CD14-positive monocyte (primary cell): ENCODE measurements at regions not wholly inside any gene's neighbourhood (a gene's known extent, or its start where the extent isn't known, plus 50 kb on each side); places are given as distances from the start of the nearest gene placed in this dataset.

Source experiments
- DNase-seq, 3 donors: peaks; one replicate each; pipeline ENCODE4 v3.0.0-alpha.2; 2011 to 2022
- H2AFZ ChIP-seq: 2 replicates; pipeline ENCODE4 v1.6.0; 2012; ENCODE audit warnings: mild to moderate bottlenecking, low read depth, low read length, inconsistent platforms; ENCODE audit not compliant: insufficient read depth, poor library complexity, severe bottlenecking
- H3K27ac ChIP-seq, 2 donors: 1 replicate in 1 of 2; 2 replicates in 1 of 2; pipeline ENCODE4 v1.5.1; 2012 to 2013; ENCODE audit warnings: low read length in 2 of 2, control low read depth in 1 of 2, inconsistent platforms in 1 of 2, low read depth in 1 of 2, mild to moderate bottlenecking in 1 of 2
- H3K27me3 ChIP-seq, 2 donors: one replicate each; pipeline versions ENCODE4 v1.6.0 to v1.6.1; 2011 to 2013; ENCODE audit warnings: low read length in 2 of 2; ENCODE audit not compliant: control insufficient read depth in 2 of 2, insufficient read depth in 2 of 2
- H3K36me3 ChIP-seq, 2 donors: replicated peaks in 1 of 2; 1 replicate in 1 of 2; 2 replicates in 1 of 2; pipeline versions ENCODE4 v1.5.1 to v1.6.1; 2012 to 2013; ENCODE audit warnings: low read length in 2 of 2, control low read depth in 1 of 2, inconsistent platforms in 1 of 2, mild to moderate bottlenecking in 1 of 2; ENCODE audit not compliant: insufficient read depth in 2 of 2, control insufficient read depth in 1 of 2
- H3K4me1 ChIP-seq, 2 donors: 1 replicate in 1 of 2; 2 replicates in 1 of 2; pipeline versions ENCODE4 v1.5.1 to v1.6.1; 2012 to 2013; ENCODE audit warnings: low read length in 2 of 2, control low read depth in 1 of 2, inconsistent platforms in 1 of 2, mild to moderate bottlenecking in 1 of 2, moderate library complexity in 1 of 2; ENCODE audit not compliant: insufficient read depth in 2 of 2, control insufficient read depth in 1 of 2
- H3K4me2 ChIP-seq: replicated peaks from 2 replicates; pipeline ENCODE3; 2012; ENCODE audit warnings: low read length, moderate library complexity, mild to moderate bottlenecking; ENCODE audit not compliant: poor library complexity, severe bottlenecking; ENCODE audit errors: extremely low read depth
- H3K4me3 ChIP-seq, 3 experiments: fragments of 200-600 bp in 1 of 3; sonication (generic) in 1 of 3; replicated peaks in 1 of 3; 1 replicate in 2 of 3; 2 replicates in 1 of 3; pipeline ENCODE4 v1.5.1; 2011 to 2013; ENCODE audit warnings: low read length in 3 of 3, mild to moderate bottlenecking in 3 of 3, control low read depth in 2 of 3, low read depth in 2 of 3, inconsistent platforms in 1 of 3, moderate library complexity in 1 of 3
- H3K79me2 ChIP-seq: 2 replicates; pipeline ENCODE4 v1.6.0; 2012; ENCODE audit warnings: mild to moderate bottlenecking, control low read depth, inconsistent platforms, low read length, moderate library complexity; ENCODE audit not compliant: insufficient read depth
- H3K9ac ChIP-seq: 2 replicates; pipeline ENCODE4 v1.6.0; 2017; ENCODE audit warnings: low read length, mild to moderate bottlenecking; ENCODE audit not compliant: insufficient read depth, poor library complexity, severe bottlenecking
- H3K9me3 ChIP-seq, 2 donors: replicated peaks in 1 of 2; 1 replicate in 1 of 2; 2 replicates in 1 of 2; pipeline versions ENCODE4 v1.5.1 to v1.6.1; 2012 to 2013; ENCODE audit warnings: low read length in 2 of 2, control low read depth in 1 of 2; ENCODE audit not compliant: control insufficient read depth in 1 of 2, insufficient read depth in 1 of 2
- H4K20me1 ChIP-seq: 2 replicates; pipeline ENCODE4 v1.6.0; 2012; ENCODE audit warnings: mild to moderate bottlenecking, low read length, control low read depth, moderate library complexity; ENCODE audit not compliant: insufficient read depth
- H3K27ac Mint-ChIP-seq, 7 donors: one replicate each; pipeline ENCODE4 v1.8.0; 2020; ENCODE audit warnings: mild to moderate bottlenecking in 7 of 7, mixed read lengths in 7 of 7, moderate library complexity in 6 of 7, inconsistent platforms in 2 of 7
- H3K27me3 Mint-ChIP-seq, 3 donors: one replicate each; pipeline ENCODE4 v1.8.0; 2021 to 2022; ENCODE audit warnings: low read depth in 3 of 3, mild to moderate bottlenecking in 3 of 3, mixed read lengths in 3 of 3, moderate library complexity in 3 of 3, inconsistent platforms in 1 of 3
- H3K36me3 Mint-ChIP-seq, 2 donors: one replicate each; pipeline ENCODE4 v1.8.0; 2020; ENCODE audit warnings: mixed read lengths in 2 of 2, inconsistent platforms in 1 of 2, mild to moderate bottlenecking in 1 of 2
- H3K4me1 Mint-ChIP-seq: one replicate; pipeline ENCODE4 v1.8.0; 2020; ENCODE audit warnings: mild to moderate bottlenecking, mixed read lengths
- H3K4me3 Mint-ChIP-seq, 2 donors: one replicate each; pipeline ENCODE4 v1.8.0; 2020; ENCODE audit warnings: mild to moderate bottlenecking in 2 of 2, mixed read lengths in 2 of 2, moderate library complexity in 1 of 2
- H3K9me3 Mint-ChIP-seq, 7 donors: one replicate each; pipeline ENCODE4 v1.8.0; 2020 to 2022; ENCODE audit warnings: mixed read lengths in 7 of 7, mild to moderate bottlenecking in 6 of 7, moderate library complexity in 6 of 7, inconsistent platforms in 2 of 7
- CTCF ChIP-seq: fragments of 200-600 bp; IDR thresholded peaks from one replicate; pipeline ENCODE4 v1.8.0; 2022; ENCODE audit warnings: antibody characterized with exemption, mild to moderate bottlenecking
- WGBS: methylation state at CpG from one replicate; pipeline ENCODE4 v1.1.5; 2013; ENCODE audit warnings: missing lambda C conversion rate; ENCODE audit not compliant: insufficient coverage; 5-methylcytosine and 5-hydroxymethylcytosine counted together
- intact Hi-C, 2 donors: fragments of 100-400 bp; cut with micrococcal nuclease; formaldehyde crosslinking; loops; one replicate each; pipeline versions ENCODE4 v1.15.0 to v1.15.1; 2023

- H3K36me3 ChIP-seq, result no peaks in the 10 kb centered on the region
- no peak overlapping the region for H3K27ac ChIP-seq
- peaks cover 0 to 2% (median 0%) of the 10 kb centered on the region in 7 donors for H3K9me3 Mint-ChIP-seq
- intact Hi-C loops, result no loop called here
- no peaks in the 10 kb centered on the region for H3K4me1 Mint-ChIP-seq
- H3K79me2 ChIP-seq, result no peaks in the 10 kb centered on the region
- no peak for DNase-seq
- no peaks in the 10 kb centered on the region for H3K27me3 ChIP-seq
- H4K20me1 ChIP-seq, result no peaks in the 10 kb centered on the region
- no peak overlapping the region for H2AFZ ChIP-seq
- TF ChIP-seq CTCF, result no peak
- no peak overlapping the region for H3K4me2 ChIP-seq
- H3K36me3 Mint-ChIP-seq, result no peaks in the 10 kb centered on the region
- 55% methylated on average over 5 of the region's 6 CpGs for WGBS
- H3K4me3 Mint-ChIP-seq, result no peak overlapping the region
- no peak overlapping the region for H3K4me3 ChIP-seq
- H3K27me3 Mint-ChIP-seq, result peaks cover 0 to 5% (median 2%) of the 10 kb centered on the region in 3 donors
- H3K27ac Mint-ChIP-seq, result no peak overlapping the region
- H3K9ac ChIP-seq, result no peak overlapping the region
- H3K9me3 ChIP-seq, result no peaks in the 10 kb centered on the region
- no peaks in the 10 kb centered on the region for H3K4me1 ChIP-seq
These were observed 75.4 kb downstream of the NUDT12 start for GRCh38 chr5:103487218-103487617.

GRCh38 chr5:103486739-103487138 lies 75.8 kb downstream of the NUDT12 start:
- H3K27me3 Mint-ChIP-seq, result peaks cover 0 to 5% (median 2%) of the 10 kb centered on the region in 3 donors
- no peaks in the 10 kb centered on the region for H4K20me1 ChIP-seq
- no peaks in the 10 kb centered on the region for H3K36me3 Mint-ChIP-seq
- no peaks in the 10 kb centered on the region for H3K4me1 ChIP-seq
- no peaks in the 10 kb centered on the region for H3K79me2 ChIP-seq
- H3K9ac ChIP-seq, result no peak overlapping the region
- no peak for TF ChIP-seq CTCF
- peaks cover 0 to 2% (median 0%) of the 10 kb centered on the region in 7 donors for H3K9me3 Mint-ChIP-seq
- intact Hi-C loops, result no loop called here
- WGBS, result no CpG with 5 or more reads among the region's 5 CpGs
- no peaks in the 10 kb centered on the region for H3K36me3 ChIP-seq
- no peak overlapping the region for H3K4me3 ChIP-seq
- H3K27ac ChIP-seq, result no peak overlapping the region
- no peaks in the 10 kb centered on the region for H3K27me3 ChIP-seq
- no peak overlapping the region for H2AFZ ChIP-seq
- no peak overlapping the region for H3K4me3 Mint-ChIP-seq
- H3K4me2 ChIP-seq, result no peak overlapping the region
- no peaks in the 10 kb centered on the region for H3K9me3 ChIP-seq
- no peak overlapping the region for H3K27ac Mint-ChIP-seq
- DNase-seq, result no peak
- no peaks in the 10 kb centered on the region for H3K4me1 Mint-ChIP-seq
